H9 (cell line): ENCODE measurements at regions not wholly inside any gene's neighbourhood (a gene's known extent, or its start where the extent isn't known, plus 50 kb on each side); places are given as distances from the start of the nearest gene placed in this dataset.

ENCODE experiments used
- DNase-seq: peaks from one replicate; pipeline ENCODE4 v3.0.0-alpha.2; 2017
- H2AFZ ChIP-seq: one replicate; pipeline ENCODE4 v1.6.1; 2013; ENCODE audit warnings: mild to moderate bottlenecking, low read length, control low read depth, moderate library complexity
- H2AK5ac ChIP-seq: 2 replicates; pipeline ENCODE4 v1.6.1; 2013; ENCODE audit warnings: low read length, control low read depth, mixed read lengths; ENCODE audit not compliant: insufficient read length
- H2BK120ac ChIP-seq: one replicate; pipeline ENCODE4 v1.6.1; 2013; ENCODE audit warnings: low read depth, mild to moderate bottlenecking, low read length, control low read depth, inconsistent platforms; ENCODE audit not compliant: poor library complexity, severe bottlenecking
- H2BK12ac ChIP-seq: 2 replicates; pipeline ENCODE4 v1.6.1; 2013; ENCODE audit warnings: low read length, control low read depth, mixed read lengths, low read depth; ENCODE audit not compliant: insufficient read length
- H2BK15ac ChIP-seq: 2 replicates; pipeline ENCODE4 v1.6.1; 2013; ENCODE audit warnings: low read depth, low read length, control low read depth
- H2BK20ac ChIP-seq: one replicate; pipeline ENCODE4 v1.6.1; 2013; ENCODE audit warnings: low read depth, mild to moderate bottlenecking, low read length, control low read depth, inconsistent platforms; ENCODE audit not compliant: poor library complexity, severe bottlenecking
- H2BK5ac ChIP-seq: 2 replicates; pipeline ENCODE4 v1.6.1; 2013; ENCODE audit warnings: low read length, control low read depth, mixed read lengths; ENCODE audit not compliant: insufficient read length
- H3K14ac ChIP-seq: 2 replicates; pipeline ENCODE4 v1.6.1; 2013; ENCODE audit warnings: low read length, control low read depth; ENCODE audit not compliant: insufficient read depth
- H3K18ac ChIP-seq: 2 replicates; pipeline ENCODE4 v1.6.1; 2013; ENCODE audit warnings: low read depth, mild to moderate bottlenecking, mixed read lengths, low read length, control low read depth; ENCODE audit not compliant: insufficient read length
- H3K23ac ChIP-seq: 2 replicates; pipeline ENCODE4 v1.6.1; 2013; ENCODE audit warnings: low read length, control low read depth, mixed read lengths, low read depth; ENCODE audit not compliant: insufficient read length
- H3K23me2 ChIP-seq: 2 replicates; pipeline ENCODE4 v1.6.1; 2013; ENCODE audit warnings: low read depth, mild to moderate bottlenecking, mixed read lengths, low read length, control low read depth; ENCODE audit not compliant: insufficient read length, poor library complexity, severe bottlenecking
- H3K27ac ChIP-seq: 2 replicates; pipeline ENCODE4 v1.5.1; 2013; ENCODE audit warnings: low read length, control low read depth, mixed read lengths, low read depth; ENCODE audit not compliant: insufficient read length
- H3K27me3 ChIP-seq: 2 replicates; pipeline ENCODE4 v1.6.1; 2013; ENCODE audit warnings: low read length, control low read depth, inconsistent platforms; ENCODE audit not compliant: insufficient read depth
- H3K4ac ChIP-seq: 2 replicates; pipeline ENCODE4 v1.6.1; 2013; ENCODE audit warnings: low read depth, mild to moderate bottlenecking, control low read depth, inconsistent platforms, low read length, moderate library complexity
- H3K4me1 ChIP-seq: 2 replicates; pipeline ENCODE4 v1.6.1; 2013; ENCODE audit warnings: low read length, control low read depth, inconsistent platforms; ENCODE audit not compliant: insufficient read depth
- H3K4me2 ChIP-seq: 2 replicates; pipeline ENCODE4 v1.6.1; 2013; ENCODE audit warnings: low read length, control low read depth, mixed read lengths; ENCODE audit not compliant: insufficient read length, insufficient read depth
- H3K56ac ChIP-seq: 2 replicates; pipeline ENCODE4 v1.6.1; 2013; ENCODE audit warnings: low read depth, mild to moderate bottlenecking, mixed read lengths, low read length, control low read depth; ENCODE audit not compliant: insufficient read length
- H3K79me1 ChIP-seq: 2 replicates; pipeline ENCODE4 v1.6.1; 2013; ENCODE audit warnings: low read depth, mild to moderate bottlenecking, moderate library complexity, low read length, control low read depth, inconsistent platforms; ENCODE audit not compliant: insufficient read depth, poor library complexity, severe bottlenecking
- H3K79me2 ChIP-seq: 2 replicates; pipeline ENCODE4 v1.6.1; 2013; ENCODE audit warnings: low read length, control low read depth, inconsistent platforms; ENCODE audit not compliant: insufficient read depth
- H3K9ac ChIP-seq: 2 replicates; pipeline ENCODE4 v1.6.1; 2013; ENCODE audit warnings: low read length, control low read depth, mixed read lengths; ENCODE audit not compliant: insufficient read length; ENCODE audit errors: extremely low read depth
- H3K9me3 ChIP-seq: one replicate; pipeline ENCODE4 v1.6.1; 2013; ENCODE audit warnings: low read depth, low read length, inconsistent platforms; ENCODE audit not compliant: control insufficient read depth
- H3T11ph ChIP-seq: one replicate; pipeline ENCODE4 v1.6.1; 2013; ENCODE audit warnings: mild to moderate bottlenecking, low read length, control low read depth, inconsistent platforms
- H4K20me1 ChIP-seq: one replicate; pipeline ENCODE4 v1.6.1; 2013; ENCODE audit not compliant: control insufficient read depth, insufficient read length, insufficient read depth
- H4K5ac ChIP-seq: 2 replicates; pipeline ENCODE4 v1.6.1; 2013; ENCODE audit warnings: low read depth, mild to moderate bottlenecking, mixed read lengths, low read length, control low read depth; ENCODE audit not compliant: insufficient read length
- H4K8ac ChIP-seq: replicated peaks from 2 replicates; pipeline ENCODE4 v1.6.1; 2013; ENCODE audit warnings: low read length, control low read depth, mixed read lengths, low read depth; ENCODE audit not compliant: insufficient read length
- H4K91ac ChIP-seq: 2 replicates; pipeline ENCODE4 v1.6.1; 2013; ENCODE audit warnings: low read depth, mild to moderate bottlenecking, moderate library complexity, mixed read lengths, low read length, control low read depth; ENCODE audit not compliant: insufficient read length
- H3K27ac Mint-ChIP-seq, 3 experiments: 2 replicates in 2 of 3; 3 replicates in 1 of 3; pipeline ENCODE4 v1.8.0; 2020 to 2021; ENCODE audit warnings: mixed read lengths in 3 of 3, mild to moderate bottlenecking in 1 of 3, moderate library complexity in 1 of 3
- H3K27me3 Mint-ChIP-seq: 2 replicates; pipeline ENCODE4 v1.8.0; 2021; ENCODE audit warnings: low read depth, mild to moderate bottlenecking, moderate library complexity, mixed read lengths
- H3K36me3 Mint-ChIP-seq, 3 experiments: 2 replicates in 2 of 3; 3 replicates in 1 of 3; pipeline ENCODE4 v1.8.0; 2020 to 2021; ENCODE audit warnings: low read depth in 3 of 3, mixed read lengths in 3 of 3; ENCODE audit not compliant: insufficient read depth in 1 of 3
- H3K4me1 Mint-ChIP-seq, 2 experiments: 2 replicates each; pipeline ENCODE4 v1.8.0; 2020; ENCODE audit warnings: mixed read lengths in 2 of 2
- H3K4me3 Mint-ChIP-seq, 2 experiments: 2 replicates in 1 of 2; 3 replicates in 1 of 2; pipeline ENCODE4 v1.8.0; 2020 to 2021; ENCODE audit warnings: mild to moderate bottlenecking in 2 of 2, mixed read lengths in 2 of 2, moderate library complexity in 1 of 2
- H3K9me3 Mint-ChIP-seq, 2 experiments: 2 replicates in 1 of 2; 3 replicates in 1 of 2; pipeline ENCODE4 v1.8.0; 2020; ENCODE audit warnings: mild to moderate bottlenecking in 2 of 2, mixed read lengths in 2 of 2, moderate library complexity in 1 of 2
- CTCF ChIP-seq: fragments of 200-600 bp; sonication (generic); conservative IDR thresholded peaks from 3 replicates; pipeline ENCODE4 v1.8.0; 2021; ENCODE audit warnings: antibody characterized with exemption, mild to moderate bottlenecking
- WGBS: extraction: QIAGEN DNeasy Blood & Tissue Kit; methylation state at CpG from one replicate; pipeline ENCODE4 v1.1.7; 2013; ENCODE audit warnings: missing lambda C conversion rate, low lambda C conversion rate, mixed read lengths; ENCODE audit not compliant: insufficient read length; ENCODE audit errors: extremely low coverage; 5-methylcytosine and 5-hydroxymethylcytosine counted together

- Histone ChIP-seq H3K27ac (no peak overlapping the region), H3K9me3 (no peaks in the 10 kb centered on the region), H2BK12ac (no peak overlapping the region), H4K20me1 (no peaks in the 10 kb centered on the region), H3K9ac (no peak overlapping the region), H2BK120ac (no peak overlapping the region), H3T11ph (no peak overlapping the region), H3K4me2 (no peak overlapping the region), H3K79me2 (no peaks in the 10 kb centered on the region), H3K27me3 (no peaks in the 10 kb centered on the region), H2BK15ac (no peak overlapping the region), H3K4ac (no peak overlapping the region), H3K23me2 (no peaks in the 10 kb centered on the region), H4K91ac (no peak overlapping the region), H2AK5ac (no peak overlapping the region), H3K23ac (no peak overlapping the region), H3K4me1 (no peaks in the 10 kb centered on the region), H3K56ac (no peak overlapping the region), H3K14ac (no peak overlapping the region), H4K5ac (no peak overlapping the region), H2BK20ac (no peak overlapping the region), H3K79me1 (no peaks in the 10 kb centered on the region), H2BK5ac (no peak overlapping the region), H2AFZ (no peak overlapping the region), H4K8ac (no peak overlapping the region), H3K18ac (no peak overlapping the region)
- Mint-ChIP-seq H3K36me3 (no peaks in the 10 kb centered on the region), H3K9me3 (no peaks in the 10 kb centered on the region), H3K27ac (no peak overlapping the region), H3K27me3 (no peaks in the 10 kb centered on the region), H3K4me3 (no peak overlapping the region), H3K4me1 (no peaks in the 10 kb centered on the region; a peak in 2 of 4 replicates)
- no CpG with 5 or more reads among the region's 7 CpGs for WGBS
- no peak for TF ChIP-seq CTCF
- DNase-seq, result no peak
These were observed 122.2 kb upstream of the MAN2A1 start for GRCh38 chr5:109567374-109568044.
